Transverse colon (tissue), 4 donors: ENCODE measurements at regions not wholly inside any gene's neighbourhood (a gene's known extent, or its start where the extent isn't known, plus 50 kb on each side); places are given as distances from the start of the nearest gene placed in this dataset.

Experiments
- DNase-seq: peaks from one replicate; pipeline ENCODE4 v3.0.0-alpha.2; 2019
- H3K27ac ChIP-seq, 4 donors: fragments of 200-600 bp; sonication (generic); 2 replicates each; pipeline ENCODE4 v1.5.1; 2016 to 2018; ENCODE audit warnings: inconsistent platforms in 4 of 4
- H3K27me3 ChIP-seq: fragments of 200-600 bp; sonication (generic); 2 replicates; pipeline ENCODE4 v1.5.1; 2017; ENCODE audit warnings: inconsistent platforms
- H3K36me3 ChIP-seq, 4 donors: fragments of 200-600 bp; sonication (generic); 2 replicates each; pipeline ENCODE4 v1.5.1; 2017 to 2019; ENCODE audit warnings: inconsistent platforms in 4 of 4
- H3K4me1 ChIP-seq, 4 donors: fragments of 200-600 bp; sonication (generic); 2 replicates each; pipeline ENCODE4 v1.5.1; 2017 to 2020; ENCODE audit warnings: inconsistent platforms in 4 of 4
- H3K4me3 ChIP-seq, 4 donors: fragments of 200-600 bp; sonication (generic); 1 replicate in 1 of 4; 2 replicates in 3 of 4; pipeline versions ENCODE4 v1.5.1 to v1.6.1; 2017 to 2019; ENCODE audit warnings: inconsistent platforms in 4 of 4
- H3K9me3 ChIP-seq, 2 donors: fragments of 200-600 bp; sonication (generic); 2 replicates each; pipeline ENCODE4 v1.5.1; 2017 to 2019; ENCODE audit warnings: inconsistent platforms in 2 of 2
- EP300 ChIP-seq: sonication (generic); formaldehyde crosslinking; IDR thresholded peaks from one replicate; pipeline ENCODE4 v1.6.1; 2017; ENCODE audit warnings: antibody characterized with exemption, low read depth
- POLR2A ChIP-seq: fragments of 450-650 bp; IDR thresholded peaks from one replicate; pipeline ENCODE4 v1.6.1; 2016; ENCODE audit warnings: antibody characterized with exemption, mild to moderate bottlenecking, moderate library complexity
- POLR2AphosphoS5 ChIP-seq, 3 donors: sonication (generic); formaldehyde crosslinking; IDR thresholded peaks; one replicate each; pipeline ENCODE4 v1.6.1; 2016; ENCODE audit warnings: antibody characterized with exemption in 3 of 3
- WGBS, 2 donors: methylation state at CpG; one replicate each; pipeline ENCODE4 v1.1.5; 2018; ENCODE audit warnings: low coverage in 1 of 2; 5-methylcytosine and 5-hydroxymethylcytosine counted together
- in situ Hi-C, 4 donors: fragments of 200-750 bp; cut with MboI; loops; one replicate each; pipeline versions ENCODE4 v1.15.0 to v1.15.1; 2017; ENCODE audit warnings: low sequenced_read_pairs in 3 of 4, low pct_ligation_motif_present in 1 of 4, low pct_unique_long_range_greater_than_20kb in 1 of 4
- intact Hi-C: fragments of 100-400 bp; cut with DNase I; formaldehyde crosslinking; loops from one replicate; pipeline ENCODE4 v1.15.1; 2023; ENCODE audit warnings: low total_unique reads
- TF ChIP-seq, protein P1 (sequence below), 5 experiments: fragments of 200-600 bp in 3 of 5; fragments of 450-650 bp in 2 of 5; sonication (generic) in 3 of 5; IDR thresholded peaks; 1 replicate in 2 of 5; 2 replicates in 3 of 5; pipeline ENCODE4 v1.5.1; 2016 to 2017; ENCODE audit warnings: antibody characterized with exemption in 5 of 5, inconsistent platforms in 3 of 5, mild to moderate bottlenecking in 2 of 5, moderate library complexity in 1 of 5

DNA sequence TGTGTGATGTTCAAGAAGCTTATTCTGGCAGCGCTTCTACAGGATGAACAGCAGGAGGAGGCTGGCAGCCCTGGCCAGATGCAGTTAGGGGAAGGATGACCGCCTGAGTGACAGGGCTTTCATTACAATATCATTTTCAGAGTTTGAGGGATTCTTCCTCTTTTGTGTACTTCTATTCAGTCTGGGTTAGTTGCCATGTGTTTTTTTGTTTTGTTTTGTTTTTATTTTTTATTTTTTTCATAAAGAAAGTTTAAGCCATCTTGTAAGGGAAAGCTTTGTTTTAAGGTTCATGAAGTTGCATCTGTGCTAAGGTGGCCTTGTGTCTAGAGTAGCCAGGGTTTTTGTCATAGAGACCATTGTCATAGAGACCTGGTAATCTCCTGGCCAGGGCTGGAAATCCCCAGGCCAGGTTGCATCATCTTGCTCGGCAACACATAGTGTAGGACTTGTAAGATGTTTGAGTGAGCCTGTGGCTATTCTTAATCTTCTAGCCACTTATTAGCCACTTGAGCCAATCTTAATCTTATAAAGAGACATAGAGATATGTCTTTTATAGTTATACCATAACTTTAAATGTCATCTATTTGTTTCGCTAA is 230.5 kb upstream of the TMEM229A start:
- no peak for DNase-seq
- TF ChIP-seq POLR2AphosphoS5 (IDR thresholded peaks at IDR 0.05) (no peak), EP300 (no peak), POLR2A (no peak)
- TF ChIP-seq, protein P1, sequence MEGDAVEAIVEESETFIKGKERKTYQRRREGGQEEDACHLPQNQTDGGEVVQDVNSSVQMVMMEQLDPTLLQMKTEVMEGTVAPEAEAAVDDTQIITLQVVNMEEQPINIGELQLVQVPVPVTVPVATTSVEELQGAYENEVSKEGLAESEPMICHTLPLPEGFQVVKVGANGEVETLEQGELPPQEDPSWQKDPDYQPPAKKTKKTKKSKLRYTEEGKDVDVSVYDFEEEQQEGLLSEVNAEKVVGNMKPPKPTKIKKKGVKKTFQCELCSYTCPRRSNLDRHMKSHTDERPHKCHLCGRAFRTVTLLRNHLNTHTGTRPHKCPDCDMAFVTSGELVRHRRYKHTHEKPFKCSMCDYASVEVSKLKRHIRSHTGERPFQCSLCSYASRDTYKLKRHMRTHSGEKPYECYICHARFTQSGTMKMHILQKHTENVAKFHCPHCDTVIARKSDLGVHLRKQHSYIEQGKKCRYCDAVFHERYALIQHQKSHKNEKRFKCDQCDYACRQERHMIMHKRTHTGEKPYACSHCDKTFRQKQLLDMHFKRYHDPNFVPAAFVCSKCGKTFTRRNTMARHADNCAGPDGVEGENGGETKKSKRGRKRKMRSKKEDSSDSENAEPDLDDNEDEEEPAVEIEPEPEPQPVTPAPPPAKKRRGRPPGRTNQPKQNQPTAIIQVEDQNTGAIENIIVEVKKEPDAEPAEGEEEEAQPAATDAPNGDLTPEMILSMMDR (IDR thresholded peaks at IDR 0.05), result no peak
- in situ Hi-C loops, result no loop called here
- 52 to 78% methylated on average over 3 to 4 of the region's 4 CpGs for WGBS, 2 donors
- Histone ChIP-seq H3K4me1 (no peaks in the 10 kb centered on the region), H3K4me3 (no peak overlapping the region), H3K27me3 (no peaks in the 10 kb centered on the region), H3K36me3 (no peaks in the 10 kb centered on the region), H3K27ac (no peak overlapping the region), H3K9me3 (no peaks in the 10 kb centered on the region)
- intact Hi-C loops, result no loop called here

DNA sequence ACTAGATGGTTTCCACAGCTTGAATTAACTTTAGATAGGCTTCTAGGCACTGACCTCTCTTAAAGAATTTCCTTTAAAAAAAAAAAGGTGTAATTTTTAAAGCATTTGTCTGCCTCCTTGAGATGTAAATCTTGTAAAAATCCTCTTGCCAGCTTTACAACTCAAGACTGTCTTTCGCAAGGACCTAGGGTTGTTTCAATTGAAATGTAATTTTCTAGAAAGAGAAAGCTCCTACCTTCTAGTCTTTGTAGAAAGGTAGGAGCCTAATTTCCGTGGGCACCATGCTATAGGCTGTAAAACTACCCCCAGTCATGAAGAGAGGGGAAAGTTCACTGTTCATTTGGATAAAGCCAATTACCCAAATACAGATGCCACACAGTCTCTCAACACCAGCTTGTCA is 228.8 kb upstream of the TMEM229A start:
- Histone ChIP-seq H3K4me1 (no peaks in the 10 kb centered on the region), H3K27me3 (no peaks in the 10 kb centered on the region), H3K27ac (no peak overlapping the region), H3K36me3 (no peaks in the 10 kb centered on the region), H3K4me3 (no peak overlapping the region), H3K9me3 (no peaks in the 10 kb centered on the region)
- WGBS, 2 donors, result 45 to 50% methylated on average over 2 of the region's 2 CpGs
- DNase-seq, result no peak
- intact Hi-C loops, result no loop called here
- TF ChIP-seq, protein P1 (IDR thresholded peaks at IDR 0.05), result no peak
- TF ChIP-seq POLR2AphosphoS5 (IDR thresholded peaks at IDR 0.05) (no peak), EP300 (no peak), POLR2A (no peak)
- in situ Hi-C loops, result no loop called here

DNA sequence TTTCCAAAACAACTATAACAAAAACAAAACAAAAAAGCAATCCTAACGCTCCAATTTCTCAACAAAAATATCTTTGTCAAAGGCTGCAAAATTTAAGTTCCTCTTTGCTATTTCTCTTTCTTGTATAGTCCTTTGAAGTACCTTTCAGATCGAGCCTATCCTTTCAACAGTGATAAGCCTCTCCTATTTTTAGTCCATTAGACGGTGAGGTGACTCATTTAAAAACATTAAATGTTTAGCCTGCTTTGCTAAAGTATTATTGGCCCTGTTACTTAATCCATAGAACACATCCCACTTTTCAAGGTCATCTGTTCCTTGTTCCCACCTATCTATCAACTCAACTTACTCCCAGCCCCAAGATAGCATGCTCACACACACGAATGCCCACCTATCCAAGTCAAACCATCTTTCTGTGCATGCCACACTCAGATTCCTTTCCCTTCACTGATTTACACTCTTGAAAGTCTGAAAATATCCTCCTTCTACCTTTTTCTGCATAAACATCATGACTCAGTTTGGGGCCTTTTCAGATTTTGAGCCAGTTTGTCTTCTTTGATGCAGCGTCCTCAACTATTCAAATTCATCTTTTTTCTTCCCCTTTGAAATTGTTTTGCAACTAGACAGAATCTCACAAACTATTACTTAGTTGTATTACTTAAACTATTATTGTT is 224.9 kb upstream of the TMEM229A start:
- Histone ChIP-seq H3K36me3 (no peaks in the 10 kb centered on the region), H3K27ac (no peak overlapping the region), H3K4me1 (no peaks in the 10 kb centered on the region), H3K4me3 (no peak overlapping the region), H3K9me3 (no peaks in the 10 kb centered on the region), H3K27me3 (no peaks in the 10 kb centered on the region)
- in situ Hi-C loops, result no loop called here
- TF ChIP-seq POLR2A (no peak), POLR2AphosphoS5 (IDR thresholded peaks at IDR 0.05) (no peak)
- intact Hi-C loops, result no loop called here
- no peak for DNase-seq
- WGBS, 2 donors, result 60 to 81% methylated on average over 5 of the region's 5 CpGs

DNA sequence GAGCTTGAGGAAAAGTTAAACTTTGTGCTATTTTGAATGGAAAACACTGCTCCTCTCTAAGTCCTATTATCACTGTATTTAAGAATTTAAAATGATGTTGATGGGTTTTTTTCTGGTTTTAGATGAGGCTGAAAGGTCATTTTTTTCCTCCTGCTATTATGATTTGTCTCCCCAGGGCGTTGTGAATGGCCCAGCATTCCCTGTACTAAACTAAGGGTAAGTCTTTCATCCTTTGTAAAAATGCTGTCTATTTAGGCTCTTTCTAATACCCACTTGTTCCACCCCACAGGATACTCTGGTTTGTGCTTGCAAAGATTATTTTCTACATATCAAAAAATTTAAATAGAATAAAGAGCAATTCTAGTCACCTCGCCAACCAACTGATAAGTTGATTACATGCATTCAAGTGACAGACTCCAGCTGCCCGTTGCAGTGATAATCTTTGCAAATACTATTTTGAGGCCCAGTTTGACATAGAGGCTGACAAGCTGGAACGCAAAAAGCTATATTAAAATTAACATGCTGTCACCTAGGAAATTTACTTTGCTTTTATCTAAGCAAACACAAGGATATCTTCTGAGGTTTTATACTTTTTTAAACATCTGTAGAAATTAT is 222.3 kb upstream of the TMEM229A start:
- in situ Hi-C loops, result no loop called here
- no peak for DNase-seq
- TF ChIP-seq EP300 (no peak), POLR2AphosphoS5 (IDR thresholded peaks at IDR 0.05) (no peak), POLR2A (no peak)
- TF ChIP-seq, protein P1 (IDR thresholded peaks at IDR 0.05), result no peak
- Histone ChIP-seq H3K36me3 (no peaks in the 10 kb centered on the region), H3K27me3 (no peaks in the 10 kb centered on the region), H3K27ac (no peak overlapping the region), H3K4me1 (no peaks in the 10 kb centered on the region), H3K4me3 (no peak overlapping the region), H3K9me3 (no peaks in the 10 kb centered on the region)
- intact Hi-C loops, result no loop called here
- 51 to 58% methylated on average over 4 of the region's 4 CpGs for WGBS, 2 donors
